SK-N-MC (cell line): ENCODE measurements at regions not wholly inside any gene's neighbourhood (a gene's known extent, or its start where the extent isn't known, plus 50 kb on each side); places are given as distances from the start of the nearest gene placed in this dataset.

ENCODE experiments used
- DNase-seq: peaks from one replicate; pipeline ENCODE4 v3.0.0-alpha.2; 2011; ENCODE audit warnings: low read depth, low spot score
- H3K27ac ChIP-seq: fragments of 200-600 bp; sonication (generic); 2 replicates; pipeline ENCODE4 v1.5.1; 2016; ENCODE audit warnings: mixed run types
- H3K36me3 ChIP-seq: fragments of 200-600 bp; sonication (generic); 2 replicates; pipeline ENCODE4 v1.6.1; 2017; ENCODE audit warnings: antibody characterized with exemption, low read length, mixed read lengths; ENCODE audit not compliant: insufficient read depth
- H3K4me3 ChIP-seq: fragments of 200-600 bp; sonication (generic); 2 replicates; pipeline ENCODE4 v1.5.1; 2016
- H3K9ac ChIP-seq: fragments of 200-600 bp; sonication (generic); 2 replicates; pipeline ENCODE4 v1.8.0; 2017; ENCODE audit warnings: mixed run types, mixed read lengths; ENCODE audit not compliant: insufficient read length
- H3K9me3 ChIP-seq: fragments of 200-600 bp; sonication (generic); 2 replicates; pipeline ENCODE4 v1.6.1; 2017; ENCODE audit warnings: low read depth, mild to moderate bottlenecking, antibody characterized with exemption, low read length, moderate library complexity, mixed read lengths
- EZH2 ChIP-seq: fragments of 200-600 bp; sonication (generic); IDR thresholded peaks from one replicate; pipeline ENCODE4 v1.6.1; 2017; ENCODE audit warnings: antibody characterized with exemption
- FOXP2 ChIP-seq: optimal IDR thresholded peaks from 2 replicates; pipeline ENCODE3; 2011; ENCODE audit warnings: mild to moderate bottlenecking, moderate library complexity; ENCODE audit not compliant: insufficient read depth; ENCODE audit errors: extremely low read length, control extremely low read depth
- POLR2AphosphoS5 ChIP-seq: IDR thresholded peaks from 2 replicates; pipeline ENCODE4 v1.6.1; 2012; ENCODE audit warnings: mild to moderate bottlenecking, low read depth, low read length, borderline replicate concordance

DNA sequence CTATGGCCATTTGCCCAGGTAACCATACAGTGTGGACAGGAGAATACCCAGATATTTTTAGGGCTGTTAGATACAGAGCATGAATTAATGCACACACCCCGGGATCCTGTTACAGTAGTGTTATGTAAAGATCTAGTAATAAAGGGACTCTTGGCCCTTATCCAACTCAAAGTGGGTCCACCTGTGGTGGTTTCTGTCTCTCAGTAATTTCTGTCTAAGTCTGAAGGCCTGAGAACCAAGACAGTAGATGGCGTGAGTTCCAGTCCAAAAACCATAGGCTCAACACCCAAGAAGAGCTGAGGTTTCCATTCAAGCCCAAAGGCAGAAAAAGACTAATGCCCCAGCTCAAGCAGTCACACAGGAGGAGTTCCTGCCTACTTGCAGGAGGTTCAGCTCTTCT is 277.7 kb downstream of the ZEB1 start:
- TF ChIP-seq EZH2 (no peak), FOXP2 (no peak), POLR2AphosphoS5 (no peak)
- Histone ChIP-seq H3K4me3 (no peak overlapping the region), H3K36me3 (no peaks in the 10 kb centered on the region), H3K9me3 (no peaks in the 10 kb centered on the region), H3K9ac (no peak overlapping the region), H3K27ac (no peak overlapping the region)
- DNase-seq = no peak

DNA sequence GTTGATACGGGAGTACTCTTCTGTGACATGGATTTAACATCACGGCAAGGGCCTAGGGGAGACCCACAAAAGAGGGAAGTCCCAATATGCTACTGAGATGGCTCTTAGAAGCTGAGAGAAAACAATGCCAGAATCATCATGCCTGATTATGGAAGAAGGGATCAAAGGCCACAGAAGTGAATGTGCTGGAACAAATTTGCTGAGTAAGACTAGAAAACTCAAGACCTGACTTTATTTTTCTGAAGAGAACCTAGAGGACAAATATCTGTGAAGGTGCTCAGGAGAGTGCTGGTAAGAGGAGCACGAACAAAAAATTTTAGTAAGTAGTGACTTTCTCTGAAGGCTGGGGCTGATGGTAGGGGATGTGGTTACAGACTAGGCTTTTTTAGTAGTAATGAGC is 277.0 kb downstream of the ZEB1 start:
- H3K36me3 ChIP-seq = no peaks in the 10 kb centered on the region
- TF ChIP-seq EZH2 (no peak), POLR2AphosphoS5 (no peak), FOXP2 (no peak)
- no peak overlapping the region for H3K27ac ChIP-seq
- no peaks in the 10 kb centered on the region for H3K9me3 ChIP-seq
- H3K9ac ChIP-seq = no peak overlapping the region
- no peak overlapping the region for H3K4me3 ChIP-seq
- no peak for DNase-seq

DNA sequence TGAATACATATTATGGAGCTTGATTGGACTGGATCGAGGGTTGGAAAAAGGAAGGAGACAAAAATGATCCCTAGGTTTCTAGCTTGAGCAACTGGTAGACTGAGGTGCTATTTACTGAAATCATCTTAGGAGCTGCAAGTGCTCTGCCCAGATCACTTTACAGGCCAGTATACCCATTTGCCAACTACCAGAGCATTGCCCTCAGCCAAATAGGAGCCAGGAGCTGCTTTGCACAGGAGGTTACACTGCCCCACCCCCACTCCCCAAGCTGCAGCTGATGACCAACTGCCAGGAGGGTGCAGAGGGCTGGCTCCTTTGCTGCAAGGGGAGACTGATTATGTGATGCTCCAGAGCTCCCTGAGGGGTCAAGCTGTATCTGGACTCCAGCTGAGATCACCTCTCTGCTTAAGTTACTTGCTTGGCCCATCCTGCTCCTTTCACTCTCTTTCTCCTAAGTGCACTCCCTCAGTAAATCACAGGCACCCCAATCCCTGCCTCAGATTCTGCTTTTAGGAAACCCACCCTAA is 275.4 kb downstream of the ZEB1 start:
- H3K9me3 ChIP-seq = no peaks in the 10 kb centered on the region
- no peak overlapping the region for H3K9ac ChIP-seq
- TF ChIP-seq FOXP2 (no peak), POLR2AphosphoS5 (no peak), EZH2 (no peak)
- no peak for DNase-seq
- H3K36me3 ChIP-seq = no peaks in the 10 kb centered on the region
- no peak overlapping the region for H3K27ac ChIP-seq
- no peak overlapping the region for H3K4me3 ChIP-seq

DNA sequence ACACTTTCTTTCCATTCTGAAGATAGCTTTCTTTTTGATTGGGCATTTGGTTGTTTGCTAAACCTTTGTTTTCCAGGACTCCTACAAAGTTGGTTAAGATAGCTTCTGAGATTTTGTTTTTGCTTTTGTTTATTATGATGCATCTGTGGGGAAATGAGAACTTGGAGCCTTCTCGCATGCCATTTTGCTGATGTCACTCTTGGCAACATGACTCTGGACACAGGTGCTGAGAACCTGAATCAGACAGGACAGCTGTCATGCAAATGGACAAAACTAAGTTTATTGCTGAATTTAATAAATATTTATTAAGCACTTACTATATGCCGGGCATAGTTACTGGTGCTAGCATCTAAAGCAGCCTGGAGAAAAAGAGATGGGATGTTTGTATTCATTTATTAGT is 274.1 kb downstream of the ZEB1 start:
- Histone ChIP-seq H3K9me3 (no peaks in the 10 kb centered on the region), H3K9ac (no peak overlapping the region), H3K36me3 (no peaks in the 10 kb centered on the region), H3K27ac (no peak overlapping the region), H3K4me3 (no peak overlapping the region)
- no peak for TF ChIP-seq EZH2
- DNase-seq = no peak

DNA sequence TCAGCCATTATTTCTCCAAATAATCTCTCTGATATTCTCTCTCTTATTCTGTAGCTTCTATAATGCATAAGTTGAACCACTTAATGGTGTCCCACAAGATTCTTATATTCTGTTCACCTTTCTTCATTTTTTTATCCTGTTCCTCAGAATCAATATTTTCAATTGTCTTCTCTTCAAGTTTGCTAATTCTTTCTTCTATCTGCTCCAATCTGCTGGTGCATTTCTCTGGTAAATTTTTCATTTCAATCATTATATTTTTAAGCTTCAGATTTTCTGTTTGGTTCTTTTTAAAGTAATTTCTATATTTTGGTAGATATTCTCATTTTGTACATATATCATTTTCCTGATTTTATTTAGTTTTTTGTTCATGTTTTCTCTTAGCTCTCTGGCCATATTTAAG is 272.6 kb downstream of the ZEB1 start:
- DNase-seq = no peak

DNA sequence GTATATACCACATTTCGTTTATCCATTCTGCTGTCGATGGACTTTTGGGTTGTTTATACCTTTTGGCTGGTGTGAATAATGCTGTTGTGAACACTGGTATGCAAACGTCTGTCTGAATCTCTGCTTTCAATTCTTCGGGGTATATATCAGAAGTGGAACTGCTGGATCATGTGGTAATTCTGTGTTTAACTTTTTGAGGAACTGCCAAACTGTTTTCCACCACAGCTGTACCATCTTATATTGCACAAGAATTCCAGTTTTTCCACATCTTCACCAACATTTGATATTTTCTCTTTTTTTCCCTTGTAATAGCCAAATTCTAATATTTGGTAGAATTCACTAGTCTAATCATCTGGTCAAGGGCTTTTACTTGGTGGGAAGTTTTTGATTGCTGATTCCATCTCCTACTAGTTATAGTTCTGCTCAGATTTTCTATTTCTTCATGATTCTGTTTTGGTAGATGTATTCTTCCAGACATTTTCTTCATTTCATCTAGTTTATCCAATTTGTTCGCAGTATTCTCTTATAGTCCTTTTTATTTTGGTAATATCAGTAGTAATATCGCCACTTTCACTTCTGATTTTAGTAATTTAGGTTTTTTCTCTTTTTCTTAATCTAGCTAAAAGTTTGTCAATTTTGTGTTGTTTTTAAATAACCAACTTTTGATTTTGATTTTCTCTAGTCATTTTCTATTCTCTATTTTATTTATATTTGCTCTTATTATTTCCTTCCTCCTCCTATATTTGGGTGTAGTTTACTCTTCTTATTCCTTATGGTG is 271.2 kb downstream of the ZEB1 start:
- H3K9me3 ChIP-seq = no peaks in the 10 kb centered on the region
- no peak overlapping the region for H3K27ac ChIP-seq
- DNase-seq = no peak
- H3K9ac ChIP-seq = no peak overlapping the region
- no peak overlapping the region for H3K4me3 ChIP-seq
- no peak for TF ChIP-seq FOXP2
- TF ChIP-seq EZH2 = no peak
- no peak for TF ChIP-seq POLR2AphosphoS5
- H3K36me3 ChIP-seq = no peaks in the 10 kb centered on the region

More for the DNA sequence above, 272.6 kb downstream of the ZEB1 start:
- TF ChIP-seq EZH2 (no peak), POLR2AphosphoS5 (no peak), FOXP2 (no peak)
- Histone ChIP-seq H3K9ac (no peak overlapping the region), H3K4me3 (no peak overlapping the region), H3K27ac (no peak overlapping the region), H3K9me3 (no peaks in the 10 kb centered on the region), H3K36me3 (no peaks in the 10 kb centered on the region)

DNA sequence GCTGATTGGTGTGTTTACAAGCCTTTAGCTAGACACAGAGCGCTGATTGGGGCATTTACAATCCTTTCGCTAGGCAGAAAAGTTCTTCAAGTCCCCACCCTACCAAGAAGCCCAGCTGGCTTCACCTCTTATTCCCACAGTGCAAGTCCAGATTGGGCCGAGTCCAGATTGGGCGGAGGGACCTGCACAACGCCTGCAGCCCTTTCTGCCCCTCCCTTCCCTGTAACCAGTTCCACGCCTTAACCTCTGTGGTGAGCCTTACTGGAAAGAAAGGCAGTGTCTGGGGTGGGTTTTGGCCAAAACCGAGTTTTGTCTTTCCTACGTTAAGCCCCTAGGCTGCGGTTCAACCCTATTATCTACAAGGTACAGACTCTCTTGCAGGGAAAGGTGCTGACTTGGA is 268.7 kb downstream of the ZEB1 start:
- Histone ChIP-seq H3K4me3 (no peak overlapping the region), H3K36me3 (no peaks in the 10 kb centered on the region), H3K9ac (no peak overlapping the region), H3K9me3 (no peaks in the 10 kb centered on the region), H3K27ac (no peak overlapping the region)
- DNase-seq = no peak
- TF ChIP-seq FOXP2 = no peak

DNA sequence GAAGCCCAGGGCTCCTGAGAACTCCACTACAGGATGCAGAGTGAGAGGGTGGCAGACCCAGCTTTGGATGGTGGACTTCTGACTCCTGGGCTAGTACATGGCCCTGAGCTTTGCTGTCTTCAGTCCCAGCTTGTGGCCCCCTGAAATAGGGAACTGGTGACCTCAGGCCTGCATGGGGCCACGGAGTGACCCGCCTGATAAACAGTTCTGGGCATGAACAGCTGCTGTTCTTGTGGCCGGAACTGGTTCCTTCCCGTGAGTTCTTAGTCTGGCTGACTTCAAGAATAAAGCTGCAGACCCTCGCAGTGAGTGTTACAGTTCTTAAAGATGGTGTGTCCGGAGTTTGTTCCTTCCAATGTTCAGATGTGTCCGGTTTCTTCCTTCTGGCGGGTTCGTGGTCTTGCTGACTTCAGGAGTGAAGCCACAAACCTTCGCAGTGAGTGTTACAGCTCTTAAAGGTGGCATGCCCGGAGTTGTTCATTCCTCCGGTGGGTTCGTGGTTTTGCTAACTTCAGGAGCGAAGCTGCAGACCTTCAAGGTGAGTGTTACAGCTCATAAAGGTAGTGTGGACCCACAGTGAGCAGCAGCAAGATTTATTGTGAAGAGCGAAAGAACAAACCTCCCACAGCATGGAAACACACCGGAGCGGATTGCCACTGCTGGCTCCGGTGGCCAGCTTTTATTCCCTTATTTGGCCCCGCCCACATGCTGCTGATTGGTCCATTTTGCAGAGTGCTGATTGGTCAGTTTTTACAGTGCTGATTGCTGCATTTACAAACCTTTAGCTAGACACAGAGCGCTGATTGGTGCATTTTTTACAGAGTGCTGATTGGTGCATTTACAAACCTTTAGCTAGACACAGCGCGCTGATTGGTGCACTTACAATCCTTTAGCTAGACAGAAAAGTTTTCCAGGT is 268.0 kb downstream of the ZEB1 start:
- Histone ChIP-seq H3K9ac (no peak overlapping the region), H3K36me3 (no peaks in the 10 kb centered on the region), H3K27ac (no peak overlapping the region), H3K9me3 (no peaks in the 10 kb centered on the region), H3K4me3 (no peak overlapping the region)
- no peak for DNase-seq
- no peak for TF ChIP-seq POLR2AphosphoS5
- no peak for TF ChIP-seq FOXP2
- no peak for TF ChIP-seq EZH2
